GM21360 (cell line): ENCODE measurements at regions not wholly inside any gene's neighbourhood (a gene's known extent, or its start where the extent isn't known, plus 50 kb on each side); places are given as distances from the start of the nearest gene placed in this dataset.

ENCODE experiments used
- ATAC-seq: cut with Tn5 transposase; IDR thresholded peaks from one replicate; pipeline ENCODE4 v1.9.1; 2021; ENCODE audit warnings: mild to moderate bottlenecking, moderate library complexity; ENCODE audit not compliant: unreplicated experiment

DNA sequence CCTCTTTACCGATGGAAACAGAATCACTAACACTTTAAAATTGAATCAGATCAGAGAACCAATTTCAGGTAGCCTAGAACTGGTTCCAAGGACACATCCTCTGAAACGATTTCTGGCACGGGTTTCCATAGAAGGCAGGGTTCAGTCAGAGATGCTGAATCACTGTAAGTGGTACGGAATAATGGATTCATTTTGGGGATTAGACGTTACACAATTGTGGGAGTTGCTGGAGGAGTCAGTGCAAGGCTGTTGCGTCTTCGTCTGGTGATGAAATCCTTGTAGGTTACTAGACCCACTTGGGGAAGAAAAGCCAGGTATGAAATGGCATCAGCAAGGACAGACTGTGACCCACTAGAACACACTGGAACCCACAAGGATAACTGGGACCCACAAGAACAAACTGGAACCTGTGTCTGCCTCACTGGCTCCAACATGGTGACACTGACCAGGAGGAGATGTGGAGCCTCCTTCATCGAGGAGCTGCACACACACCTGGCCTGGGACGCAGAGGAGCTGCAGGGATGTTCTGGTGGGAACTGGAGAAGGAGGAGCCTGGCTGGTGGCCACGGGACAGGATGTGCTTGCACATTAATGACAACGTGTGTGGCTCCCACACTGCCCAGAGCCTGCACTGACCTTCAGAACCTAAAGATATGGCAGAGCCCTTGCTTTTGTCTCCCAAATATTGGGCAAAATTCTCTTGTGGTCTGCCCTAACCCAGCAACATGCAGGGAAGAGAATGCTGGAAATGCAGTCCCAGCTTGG is 105.1 kb downstream of the TRAPPC11 start:
- no peak for ATAC-seq

DNA sequence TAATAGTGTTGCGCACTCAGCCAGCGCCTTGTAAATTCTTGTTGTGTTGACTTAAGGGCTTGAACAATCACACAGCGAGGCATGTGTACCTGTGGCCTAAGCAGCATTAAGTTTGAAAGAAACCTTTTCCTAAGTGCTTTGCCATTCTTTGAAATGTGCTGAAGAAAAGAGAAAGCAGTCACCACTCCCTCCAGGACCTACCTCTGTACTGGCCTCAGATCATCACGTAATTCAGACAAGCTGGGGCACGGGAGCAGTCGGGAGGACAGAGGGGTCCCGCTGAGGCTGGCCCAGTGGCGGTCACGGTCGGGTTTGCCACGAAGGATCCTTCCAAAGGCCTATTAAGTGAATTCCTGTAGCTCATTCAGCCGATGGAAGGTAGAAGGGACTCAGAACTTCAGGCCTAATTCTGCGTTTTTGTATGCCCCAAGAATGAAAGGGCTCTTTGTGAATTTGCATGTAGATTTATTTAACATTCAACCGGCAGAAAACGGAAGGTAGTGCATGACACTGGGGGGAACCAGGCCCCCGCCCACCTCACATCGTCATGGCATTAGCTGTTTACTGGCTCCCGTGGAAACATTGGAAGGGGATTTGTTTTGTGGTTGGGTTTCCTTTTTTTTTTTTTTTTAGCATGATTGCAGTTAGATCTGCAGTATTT is 106.3 kb downstream of the TRAPPC11 start:
- no peak for ATAC-seq

DNA sequence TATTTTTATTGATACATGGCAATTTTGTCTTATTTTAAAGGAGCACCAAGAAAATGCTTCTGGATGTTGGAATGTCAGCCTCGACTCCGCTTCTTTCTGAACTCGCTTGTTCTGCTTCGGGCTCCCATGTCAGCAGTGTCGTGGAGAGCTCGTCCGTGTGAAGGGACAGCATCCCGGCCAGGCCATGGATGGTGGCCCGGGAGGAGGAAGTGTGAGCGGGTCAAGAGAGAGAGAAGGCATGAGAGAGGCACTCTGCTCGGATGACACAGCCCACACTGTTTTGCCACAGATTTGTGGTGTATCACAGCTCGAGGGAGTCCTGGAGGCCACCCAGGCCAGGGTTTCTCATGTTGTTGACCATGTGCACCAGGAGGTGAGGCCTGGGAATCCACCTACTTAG is 107.0 kb downstream of the TRAPPC11 start:
- no peak for ATAC-seq

DNA sequence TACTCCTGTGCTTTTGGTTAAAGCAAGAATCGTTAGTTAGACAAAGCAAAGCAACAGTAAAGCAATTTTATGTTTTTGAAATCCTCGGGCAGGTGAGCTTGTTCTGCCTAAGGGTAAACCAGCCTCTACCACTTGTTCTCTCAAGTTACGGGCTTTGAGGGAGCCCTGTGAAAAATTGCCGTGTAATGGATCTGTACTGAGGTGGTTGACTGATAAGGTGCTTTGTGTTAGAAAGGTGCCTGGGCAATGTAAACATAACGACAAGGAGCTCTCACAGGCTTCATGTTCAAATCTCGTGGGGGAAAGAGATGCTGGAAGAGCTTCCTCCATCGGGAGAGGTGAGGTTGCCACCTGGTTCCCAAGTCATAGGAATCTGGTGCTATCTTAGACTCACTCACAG is 111.8 kb downstream of the TRAPPC11 start:
- no peak for ATAC-seq

DNA sequence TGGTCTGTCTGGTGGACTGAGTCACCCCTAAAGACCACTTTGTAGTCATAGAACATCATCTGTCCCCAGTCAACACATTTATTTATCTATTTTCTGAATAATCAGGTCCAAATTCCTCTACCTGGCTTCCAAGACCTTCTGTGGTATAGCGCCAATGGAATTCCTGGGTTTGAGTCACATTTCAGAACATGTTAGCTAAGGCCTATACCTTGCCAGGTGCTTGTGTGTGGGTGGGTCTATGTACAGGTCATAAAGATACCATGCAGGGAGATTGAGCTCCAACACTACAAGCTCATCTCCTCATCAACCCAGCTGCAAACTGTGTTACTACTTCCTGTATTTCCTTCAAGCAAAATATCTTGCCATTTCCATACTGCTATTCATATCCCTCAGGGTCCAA is 113.3 kb downstream of the TRAPPC11 start:
- ATAC-seq: no peak

DNA sequence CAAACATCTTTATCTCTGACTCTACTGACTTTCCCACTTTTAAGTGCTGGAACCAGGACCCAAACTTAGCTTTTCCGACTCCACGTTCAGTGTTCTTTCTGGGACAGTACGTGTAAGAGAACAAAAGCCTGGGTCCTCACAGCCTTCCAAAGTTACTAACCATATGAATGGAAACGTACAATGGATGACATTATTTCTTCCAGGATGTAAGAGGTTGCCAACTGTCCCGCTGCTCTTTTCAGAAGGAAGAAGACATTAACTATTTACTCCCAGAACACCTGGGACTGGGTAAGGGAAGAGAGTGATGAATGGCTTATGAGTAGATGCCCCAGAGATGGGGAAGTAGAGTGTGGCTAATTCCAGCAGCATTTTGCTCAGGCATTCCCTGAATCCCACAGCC is 114.7 kb downstream of the TRAPPC11 start:
- no peak for ATAC-seq

DNA sequence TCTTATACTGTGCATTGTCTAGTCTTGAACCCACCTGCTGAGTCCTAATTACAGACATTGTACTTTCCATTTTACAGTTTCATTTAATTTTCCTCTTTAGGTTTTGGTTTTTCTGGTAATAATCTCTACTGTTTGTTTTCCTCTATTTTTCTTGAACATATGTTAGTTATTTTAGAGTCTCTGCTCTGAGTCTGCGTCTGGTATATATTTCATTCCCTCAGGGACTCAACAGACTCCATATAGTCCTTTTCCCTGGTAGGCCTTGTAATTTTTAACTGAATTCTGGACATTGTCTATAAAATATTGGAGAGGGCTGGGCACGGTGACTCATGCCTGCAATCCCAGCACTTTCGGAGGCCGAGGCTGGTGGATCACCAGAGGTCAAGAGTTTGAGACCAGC is 121.8 kb upstream of the STOX2 start:
- no peak for ATAC-seq

DNA sequence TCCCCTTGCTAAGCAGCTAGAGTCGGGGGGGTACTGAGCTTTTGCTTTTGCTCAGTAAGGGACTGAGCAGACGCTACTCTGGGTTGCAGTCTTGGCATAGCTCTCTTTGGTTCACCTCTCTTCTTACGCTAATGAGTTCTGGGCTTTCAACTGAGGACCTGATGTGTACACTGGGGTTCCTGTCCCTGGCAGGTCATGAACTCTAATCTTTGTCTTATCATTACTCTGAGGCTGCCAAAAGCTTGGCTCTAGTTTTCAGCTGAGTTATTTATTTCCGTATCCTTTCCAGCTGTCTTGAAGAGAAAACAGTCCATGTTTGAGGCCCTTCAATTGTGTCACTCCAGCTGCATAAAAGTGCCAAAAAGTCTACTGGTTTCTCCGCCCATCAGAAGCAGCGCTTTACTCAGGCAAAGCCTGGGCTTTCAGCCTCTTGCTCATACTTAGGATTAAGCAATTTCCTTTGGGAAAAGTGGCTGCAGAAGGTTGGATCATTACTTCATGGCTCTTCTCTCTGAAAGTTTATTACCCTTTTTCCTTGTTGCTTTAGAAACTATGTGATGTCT is 121.0 kb upstream of the STOX2 start:
- no peak for ATAC-seq

DNA sequence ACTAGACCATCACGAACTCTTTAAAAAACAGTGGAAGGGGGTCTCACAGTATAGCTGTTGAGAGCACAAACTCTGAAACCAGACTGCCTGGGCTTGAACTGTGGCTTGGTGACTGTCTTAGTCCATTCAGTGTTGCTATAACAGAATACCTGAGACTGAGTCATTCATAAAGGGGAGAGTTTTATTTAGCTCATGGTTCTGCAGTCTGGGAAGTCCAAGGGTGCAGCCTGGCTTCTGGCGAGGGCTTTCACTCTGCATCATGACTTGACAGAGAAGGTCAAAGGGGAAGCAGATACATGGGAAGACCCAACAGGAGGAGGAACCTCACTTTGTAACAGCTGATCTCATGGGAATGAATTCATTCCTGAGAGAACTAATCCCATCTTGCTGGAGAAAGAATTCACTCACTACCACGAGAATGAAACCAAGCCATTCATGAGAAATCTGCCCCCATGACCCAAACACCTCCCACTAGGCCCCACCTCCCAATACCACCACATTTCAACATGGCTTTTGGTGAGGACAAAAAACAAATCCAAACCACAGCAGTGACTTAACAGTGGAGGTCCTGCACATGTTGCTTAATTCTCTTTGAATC is 116.7 kb upstream of the STOX2 start:
- ATAC-seq: no peak

DNA sequence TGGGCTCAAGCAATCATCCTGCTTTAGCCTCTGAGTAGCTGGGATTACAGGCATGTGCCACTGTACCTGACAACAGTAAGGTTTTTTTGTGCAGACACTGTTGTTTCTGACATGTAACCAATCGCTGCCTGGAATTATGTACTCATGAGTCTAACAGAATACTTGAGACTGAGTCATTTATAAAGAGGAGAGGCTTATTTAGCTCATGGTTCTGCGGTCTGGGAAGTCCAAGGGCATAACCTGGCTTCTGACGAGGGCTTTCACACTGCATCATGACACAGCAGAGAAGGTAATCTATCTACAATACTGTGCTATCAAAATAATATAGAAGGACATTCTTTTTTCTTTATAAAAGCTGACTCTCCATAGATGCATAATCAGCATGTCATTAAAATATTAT is 115.5 kb upstream of the STOX2 start:
- no peak for ATAC-seq

DNA sequence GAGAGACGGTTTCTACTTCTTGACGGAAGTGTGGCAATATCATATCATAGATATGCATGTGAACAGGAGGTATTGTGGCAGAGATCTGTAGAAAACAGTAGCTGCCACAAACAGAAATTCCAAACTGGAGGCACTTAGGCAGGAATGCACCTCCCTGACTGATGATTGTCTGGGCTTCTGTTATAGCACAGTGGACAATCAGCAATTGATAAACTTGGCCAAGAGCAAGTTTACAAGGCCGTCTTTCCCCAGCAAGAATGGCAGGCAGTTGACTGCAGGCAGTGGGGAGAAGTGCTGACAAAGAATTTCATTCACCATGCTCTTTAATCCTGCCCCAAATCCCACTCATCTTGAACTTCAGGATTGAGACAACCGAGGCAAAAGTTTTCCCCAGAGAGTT is 114.4 kb upstream of the STOX2 start:
- ATAC-seq: no peak

DNA sequence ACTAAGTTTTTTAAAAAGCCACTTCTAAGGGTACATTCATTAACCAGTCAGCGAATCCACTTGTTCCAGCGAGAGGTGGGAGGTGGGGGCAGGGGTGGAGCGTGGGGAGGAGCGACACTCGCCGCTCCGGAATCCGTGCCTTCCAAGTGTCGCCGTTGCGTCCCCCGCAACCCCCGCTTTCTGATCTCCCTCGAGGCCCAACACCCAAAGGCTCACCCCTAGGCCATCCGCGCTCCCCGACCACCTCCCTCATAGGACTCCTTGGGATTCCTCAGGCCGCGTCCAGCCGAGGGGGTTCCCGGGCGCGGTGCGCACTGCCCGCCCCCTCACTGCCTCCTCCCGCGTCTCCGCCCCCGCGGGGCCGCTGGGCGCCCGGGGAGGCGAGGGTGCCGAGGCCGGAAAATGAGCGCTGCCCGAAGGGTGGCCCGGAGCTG is 108.1 kb upstream of the STOX2 start:
- no peak for ATAC-seq

DNA sequence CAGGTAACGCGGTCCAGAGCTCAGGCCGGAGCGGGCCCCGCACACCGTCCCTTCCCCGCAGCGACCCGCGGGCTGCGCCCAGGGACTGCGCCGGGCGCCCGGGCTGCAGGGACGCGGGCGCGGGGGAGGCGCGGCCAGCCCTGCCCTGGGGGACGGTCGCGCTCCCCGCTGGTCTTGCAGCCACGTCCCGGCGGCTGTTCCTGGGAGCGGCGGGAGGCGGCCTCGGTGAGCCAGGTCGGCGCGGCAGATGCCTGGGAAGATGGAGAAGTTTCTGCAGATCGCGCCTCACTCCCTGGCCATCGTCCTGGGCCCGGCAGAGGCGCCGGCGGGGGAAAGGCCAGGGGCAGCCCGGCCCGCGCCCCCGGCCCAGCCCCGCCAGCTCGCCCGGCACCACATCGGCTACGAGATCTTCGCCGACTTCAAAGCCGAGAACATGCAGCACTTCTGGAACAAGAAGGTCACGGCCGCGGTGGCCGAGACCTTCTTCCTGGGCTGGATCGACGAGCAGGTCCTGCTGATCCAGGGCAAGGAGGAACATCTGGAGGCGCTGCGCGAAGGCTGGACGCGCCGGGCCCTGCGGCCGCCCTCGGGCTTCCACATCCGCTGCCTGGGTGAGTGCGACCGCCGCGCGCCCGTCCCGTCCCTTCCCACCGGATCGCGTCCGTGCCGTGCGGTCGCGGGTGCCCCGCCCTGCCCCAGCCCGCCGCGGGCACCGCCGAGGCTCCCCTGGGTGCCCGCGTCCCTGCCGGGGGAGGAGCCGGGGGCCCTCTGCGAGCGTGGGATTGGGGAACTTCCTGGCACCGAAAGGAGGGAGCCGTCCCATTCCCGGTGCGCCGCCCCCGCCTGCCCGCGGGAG is 107.4 kb upstream of the STOX2 start:
- ATAC-seq: no peak

DNA sequence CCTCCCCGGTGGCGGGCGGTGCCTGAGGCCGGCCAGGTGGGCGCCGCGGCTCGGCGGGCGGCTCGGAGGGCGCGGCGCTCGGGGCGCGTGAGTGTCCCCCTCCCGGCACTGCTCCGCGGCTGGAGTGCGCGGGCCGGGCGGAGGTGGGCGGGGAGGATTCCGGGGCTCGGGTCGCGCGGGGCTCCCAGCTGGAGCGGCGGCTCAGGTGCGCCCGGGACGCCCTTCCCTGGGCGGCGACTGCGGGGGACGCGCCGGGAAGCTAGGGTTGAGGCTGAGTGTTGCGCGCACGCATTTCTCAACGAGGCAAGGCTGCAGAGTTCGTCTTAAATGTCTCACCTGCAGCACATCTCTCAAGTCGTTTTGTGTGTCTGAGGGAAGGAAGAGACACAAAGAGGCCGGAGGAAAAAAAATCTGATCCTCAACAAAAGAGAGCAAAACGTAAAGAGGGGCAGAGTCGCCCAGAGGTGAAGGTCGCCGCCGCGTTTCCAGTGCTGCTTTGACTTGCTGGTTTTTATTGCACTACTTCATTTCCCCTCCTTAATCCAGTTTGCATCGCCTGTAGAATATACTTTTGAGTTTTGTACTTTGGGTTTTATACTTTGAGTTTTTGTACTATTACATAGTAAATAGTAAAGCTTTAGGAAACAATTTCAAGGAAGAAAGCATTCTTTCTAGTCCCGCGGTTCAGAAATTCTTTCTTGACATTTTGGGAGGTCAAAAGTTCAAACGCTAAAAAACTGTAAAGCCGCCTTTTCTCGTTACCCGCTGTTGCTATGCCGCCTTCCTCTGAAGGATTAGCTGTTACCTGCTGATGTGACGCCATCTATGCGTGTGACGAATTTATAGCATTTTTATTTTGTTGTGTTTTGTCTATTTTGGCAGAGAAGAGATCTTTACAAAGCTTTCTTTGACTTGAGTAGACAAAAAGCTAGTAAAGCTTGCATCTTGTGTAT is 106.5 kb upstream of the STOX2 start:
- ATAC-seq: no peak

DNA sequence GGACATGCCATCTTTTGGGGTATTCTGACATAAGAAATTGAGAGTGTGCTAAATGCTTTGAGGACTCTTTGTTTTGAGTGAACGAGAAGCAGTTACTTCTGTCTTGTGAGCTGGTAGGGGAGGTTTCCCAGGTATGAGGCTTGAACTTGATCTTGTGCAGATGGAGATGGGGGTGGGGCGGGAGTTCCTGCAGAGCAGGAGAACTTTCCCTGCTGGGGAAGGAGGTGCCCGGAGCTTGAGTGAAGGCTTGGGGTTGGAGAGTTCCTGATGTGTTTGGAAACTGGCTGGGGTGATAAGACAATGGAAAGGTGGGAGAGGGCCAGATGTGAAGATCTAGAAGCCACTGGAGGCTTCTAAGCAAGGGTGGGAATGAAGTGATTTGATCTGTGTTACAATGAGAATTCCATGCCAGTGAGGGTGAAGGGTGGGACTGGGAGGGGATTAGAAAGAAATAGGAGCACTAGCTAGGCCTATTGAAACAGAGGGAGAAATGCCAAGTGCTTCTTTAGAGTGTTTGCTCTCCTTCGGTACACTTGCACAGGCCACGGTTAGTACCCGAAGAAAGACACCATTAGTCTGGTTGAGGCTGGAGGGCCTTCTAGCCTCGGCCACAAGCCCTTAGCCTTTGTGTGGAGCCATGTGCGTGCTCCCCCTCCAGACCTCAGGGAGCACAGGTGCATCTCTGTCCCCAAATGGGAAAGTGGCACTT is 103.5 kb upstream of the STOX2 start:
- ATAC-seq: no peak

DNA sequence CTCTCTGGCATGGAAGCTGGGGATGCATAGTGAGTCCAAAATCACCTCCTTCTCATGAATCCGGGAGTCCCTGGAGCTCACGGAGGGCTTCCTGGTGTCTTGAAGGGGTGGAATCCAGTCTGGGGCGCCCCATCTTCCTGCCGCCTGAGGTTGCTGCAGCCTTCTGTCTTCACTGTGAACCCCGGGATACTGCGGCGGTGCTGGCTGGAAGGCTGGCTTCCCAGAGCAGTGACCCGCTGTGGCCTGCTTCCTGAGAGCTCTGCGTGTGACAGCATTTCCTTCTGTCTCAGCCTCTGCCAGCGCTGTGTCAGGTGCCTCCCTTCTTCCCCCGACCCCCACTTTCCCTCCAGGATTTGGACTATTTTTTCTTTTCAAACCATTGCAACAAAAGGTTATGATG is 98.8 kb upstream of the STOX2 start:
- no peak for ATAC-seq

DNA sequence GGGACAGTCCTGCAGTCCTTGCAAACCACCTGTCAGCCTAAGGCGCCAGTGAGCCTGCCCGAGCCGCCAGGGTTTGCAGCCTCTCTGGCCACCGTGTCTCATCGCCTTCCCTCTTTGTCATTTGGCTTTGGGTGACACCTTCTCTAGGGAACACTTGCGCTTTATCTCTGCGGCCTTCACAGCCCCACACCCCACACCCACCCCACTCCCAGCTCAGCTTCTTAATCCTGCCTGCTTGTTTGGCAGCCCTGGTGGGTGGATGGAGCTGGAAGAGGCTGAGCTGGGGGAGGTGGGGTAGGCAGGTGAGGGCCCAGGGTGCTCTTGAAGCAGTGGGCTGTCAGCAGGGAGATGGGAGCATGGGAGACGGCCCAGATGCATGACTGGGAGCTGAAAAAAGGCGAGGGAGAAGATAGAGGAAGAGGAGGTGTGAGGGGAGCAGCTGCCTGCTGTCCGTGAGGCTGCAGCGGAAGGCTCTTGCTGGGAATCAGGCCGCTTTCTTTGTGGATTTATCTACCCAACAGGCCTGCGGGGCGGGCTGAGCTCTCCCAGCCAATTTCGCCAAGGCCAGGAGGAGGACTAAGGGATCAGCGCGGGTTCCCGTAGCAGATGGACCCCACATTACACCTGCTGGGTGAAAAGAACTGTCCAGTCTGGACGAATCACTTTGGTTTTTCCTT is 97.5 kb upstream of the STOX2 start:
- ATAC-seq: no peak

DNA sequence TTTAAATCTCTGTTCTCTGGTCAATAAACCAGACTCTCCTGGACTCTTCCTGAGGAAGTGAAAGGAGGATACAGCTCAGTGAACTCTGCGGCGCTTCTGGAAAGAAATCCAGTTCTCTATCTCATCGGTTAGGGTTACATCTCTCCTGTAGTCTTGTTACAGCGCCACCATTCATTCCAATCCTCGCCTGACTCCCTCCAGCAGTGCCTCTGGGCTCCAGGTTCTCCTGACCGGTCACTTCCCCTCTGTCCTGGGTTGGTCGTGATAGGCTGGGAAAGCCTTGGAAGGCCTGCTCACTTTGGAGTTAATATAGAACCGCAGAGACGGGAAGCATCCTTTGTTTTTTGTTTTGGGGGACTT is 97.0 kb upstream of the STOX2 start:
- no peak for ATAC-seq

DNA sequence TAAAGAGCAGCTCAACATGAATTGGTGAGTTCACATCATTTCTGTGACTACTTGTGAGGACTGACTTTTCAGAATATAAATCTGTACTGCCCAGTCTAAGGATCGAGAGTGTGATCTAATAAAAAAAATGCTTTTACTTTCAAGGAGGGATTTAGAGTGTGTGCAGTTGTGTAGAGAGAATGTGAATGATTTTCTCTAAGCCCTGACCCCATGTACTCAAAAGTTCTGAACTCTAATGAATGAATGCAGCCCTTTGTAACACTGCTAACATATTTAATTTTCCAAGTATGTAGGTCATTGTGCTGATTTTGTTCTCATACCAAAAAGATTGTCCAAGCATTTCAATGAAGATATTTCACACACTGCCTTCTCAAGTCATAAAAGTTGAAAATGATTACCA is 92.5 kb upstream of the STOX2 start:
- ATAC-seq: no peak
